SK-N-SH (cell line): ENCODE measurements at regions not wholly inside any gene's neighbourhood (a gene's known extent, or its start where the extent isn't known, plus 50 kb on each side); places are given as distances from the start of the nearest gene placed in this dataset.

Experiments used
- CTCF ChIA-PET: fragments of 300-600, 350-600 bp; formaldehyde crosslinking; extraction: SDS; loops from one replicate; lab custom pipeline; 2021; lab: Yijun Ruan, JAX
- POLR2A ChIA-PET: fragments of 350-600 bp; sonication (Branson Sonifier 250); formaldehyde crosslinking; extraction: SDS; loops from one replicate; lab custom pipeline; 2020; ENCODE audit warnings: antibody characterized with exemption, inconsistent platforms; lab: Yijun Ruan, JAX
- DNase-seq: peaks from one replicate; pipeline ENCODE4 v3.0.0; 2012
- H2AFZ ChIP-seq: fragments of 200-600 bp; sonication (generic); 2 replicates; pipeline ENCODE4 v1.8.1; 2016; ENCODE audit warnings: antibody characterized with exemption, mild to moderate bottlenecking, low read depth
- H3F3A ChIP-seq: fragments of 200-600 bp; sonication (generic); replicated peaks from 2 replicates; pipeline ENCODE3; 2016; ENCODE audit warnings: antibody characterized with exemption, mild to moderate bottlenecking; ENCODE audit not compliant: insufficient read depth
- H3K27ac ChIP-seq, 2 experiments: fragments of 200-500 bp in 1 of 2; fragments of 200-600 bp in 1 of 2; sonication (Bioruptor generic) in 1 of 2; sonication (generic), shearing (Covaris generic) in 1 of 2; 2 replicates each; pipeline versions ENCODE4 v1.5.1 to v1.6.1; 2014 to 2016; ENCODE audit warnings: low read depth in 2 of 2, inconsistent platforms in 1 of 2, low read length in 1 of 2, mild to moderate bottlenecking in 1 of 2, mixed read lengths in 1 of 2
- H3K27me3 ChIP-seq: fragments of 200-600 bp; sonication (generic), shearing (Covaris generic); 2 replicates; pipeline ENCODE4 v1.6.1; 2016; ENCODE audit warnings: mixed run types; ENCODE audit not compliant: insufficient read depth
- H3K36me3 ChIP-seq, 2 experiments: fragments of 200-500 bp in 1 of 2; fragments of 200-600 bp in 1 of 2; sonication (Bioruptor generic) in 1 of 2; sonication (generic) in 1 of 2; replicated peaks in 1 of 2; 2 replicates each; pipeline versions ENCODE3 to v1.5.1; 2014 to 2016; ENCODE audit warnings: low read length in 1 of 2, mild to moderate bottlenecking in 1 of 2; ENCODE audit not compliant: insufficient read depth in 2 of 2, control insufficient read depth in 1 of 2
- H3K4me1 ChIP-seq, 2 experiments: fragments of 200-500 bp in 1 of 2; fragments of 200-600 bp in 1 of 2; sonication (Bioruptor generic) in 1 of 2; sonication (generic), shearing (Covaris generic) in 1 of 2; 2 replicates each; pipeline versions ENCODE4 v1.5.1 to v1.6.1; 2014 to 2016; ENCODE audit warnings: low read depth in 1 of 2, low read length in 1 of 2, mixed run types in 1 of 2; ENCODE audit not compliant: insufficient read depth in 2 of 2, control insufficient read depth in 1 of 2
- H3K4me2 ChIP-seq: fragments of 200-600 bp; sonication (generic), shearing (Covaris generic); 2 replicates; pipeline ENCODE4 v1.6.1; 2017; ENCODE audit warnings: mixed run types
- H3K4me3 ChIP-seq, 2 experiments: fragments of 200-500 bp in 1 of 2; fragments of 200-600 bp in 1 of 2; sonication (Bioruptor generic) in 1 of 2; sonication (generic), shearing (Covaris generic) in 1 of 2; 2 replicates each; pipeline versions ENCODE4 v1.5.1 to v1.8.1; 2014 to 2016; ENCODE audit warnings: low read depth in 2 of 2, inconsistent platforms in 1 of 2, low read length in 1 of 2, mild to moderate bottlenecking in 1 of 2, mixed read lengths in 1 of 2, moderate library complexity in 1 of 2
- H3K79me2 ChIP-seq: fragments of 200-600 bp; sonication (generic); 2 replicates; pipeline ENCODE4 v1.8.1; 2017; ENCODE audit warnings: mild to moderate bottlenecking; ENCODE audit not compliant: insufficient read depth
- H3K9ac ChIP-seq: fragments of 200-600 bp; sonication (generic); 2 replicates; pipeline ENCODE4 v1.6.1; 2017; ENCODE audit warnings: mixed run types
- H3K9me2 ChIP-seq: fragments of 200-600 bp; sonication (generic); 2 replicates; pipeline ENCODE4 v1.6.1; 2017; ENCODE audit warnings: mixed run types
- H3K9me3 ChIP-seq: fragments of 200-600 bp; sonication (generic); 2 replicates; pipeline ENCODE4 v1.6.1; 2017; ENCODE audit warnings: mixed run types, mild to moderate bottlenecking, moderate library complexity
- H4K20me1 ChIP-seq: fragments of 200-600 bp; sonication (generic); 2 replicates; pipeline ENCODE4 v1.6.1; 2017; ENCODE audit warnings: mild to moderate bottlenecking, mixed run types; ENCODE audit not compliant: insufficient read depth
- EZH2phosphoT487 ChIP-seq: fragments of 200-600 bp; sonication (generic); IDR thresholded peaks from 2 replicates; pipeline ENCODE4 v1.6.1; 2017; ENCODE audit warnings: low read depth, mixed run types, mild to moderate bottlenecking, antibody characterized with exemption, moderate library complexity, borderline replicate concordance
- FOXM1 ChIP-seq: IDR thresholded peaks from 2 replicates; pipeline ENCODE4 v1.4.0; 2012; ENCODE audit warnings: low read depth, mild to moderate bottlenecking
- MXI1 ChIP-seq: IDR thresholded peaks from 2 replicates; pipeline ENCODE4 v1.6.1; 2012; ENCODE audit warnings: mild to moderate bottlenecking, low read depth, low read length, improper control_type of control experiment
- NFIC ChIP-seq: IDR thresholded peaks from 2 replicates; pipeline ENCODE4 v1.4.0; 2012; ENCODE audit warnings: borderline replicate concordance
- RCOR1 ChIP-seq: fragments of 150-350 bp; IDR thresholded peaks from 2 replicates; pipeline ENCODE4 v1.6.1; 2017; ENCODE audit warnings: antibody characterized with exemption, low read length
- RXRA ChIP-seq: IDR thresholded peaks from 2 replicates; pipeline ENCODE4 v1.4.0; 2012; ENCODE audit warnings: low read depth, mild to moderate bottlenecking, borderline replicate concordance
- SMC3 ChIP-seq: IDR thresholded peaks from 2 replicates; pipeline ENCODE4 v1.6.1; 2012; ENCODE audit warnings: low read depth, low read length, improper control_type of control experiment
- TAF1 ChIP-seq: IDR thresholded peaks from 2 replicates; pipeline ENCODE4 v1.6.1; 2012; ENCODE audit warnings: low read depth, mild to moderate bottlenecking, low read length, moderate library complexity, borderline replicate concordance
- TF ChIP-seq, protein P1 (sequence below): IDR thresholded peaks from 2 replicates; pipeline ENCODE4 v1.6.1; 2012; ENCODE audit warnings: mild to moderate bottlenecking, low read depth, low read length, moderate library complexity
- TF ChIP-seq, protein P2 (sequence below): IDR thresholded peaks from 2 replicates; pipeline ENCODE4 v1.4.0; 2012; ENCODE audit warnings: low read depth, borderline replicate concordance
- TF ChIP-seq, protein P3 (sequence below): IDR thresholded peaks from 2 replicates; pipeline ENCODE4 v1.4.0; 2012; ENCODE audit warnings: low read depth, borderline replicate concordance
- TF ChIP-seq, protein P4 (sequence below): IDR thresholded peaks from 2 replicates; pipeline ENCODE4; 2012

DNA sequence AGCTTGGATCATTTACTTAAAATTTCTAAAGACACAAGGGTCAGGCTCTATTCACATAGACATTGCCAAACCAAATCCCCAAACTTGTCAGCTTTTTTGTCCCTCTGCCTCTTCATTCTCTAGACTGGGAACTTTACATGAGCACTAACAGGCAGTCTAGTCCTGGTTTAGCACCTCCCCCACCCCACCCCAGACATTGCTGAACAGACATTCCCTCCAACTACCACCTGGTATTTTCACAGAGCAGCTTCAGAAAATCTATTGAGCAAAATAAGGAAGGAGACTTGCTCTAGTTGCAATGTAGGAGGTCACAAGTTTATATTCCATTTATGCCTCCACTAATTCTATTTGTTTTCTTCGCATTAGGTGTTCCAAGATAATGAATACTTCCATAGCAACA, 56.8 kb upstream of the AASS start (continued):
- TF ChIP-seq, protein P1, sequence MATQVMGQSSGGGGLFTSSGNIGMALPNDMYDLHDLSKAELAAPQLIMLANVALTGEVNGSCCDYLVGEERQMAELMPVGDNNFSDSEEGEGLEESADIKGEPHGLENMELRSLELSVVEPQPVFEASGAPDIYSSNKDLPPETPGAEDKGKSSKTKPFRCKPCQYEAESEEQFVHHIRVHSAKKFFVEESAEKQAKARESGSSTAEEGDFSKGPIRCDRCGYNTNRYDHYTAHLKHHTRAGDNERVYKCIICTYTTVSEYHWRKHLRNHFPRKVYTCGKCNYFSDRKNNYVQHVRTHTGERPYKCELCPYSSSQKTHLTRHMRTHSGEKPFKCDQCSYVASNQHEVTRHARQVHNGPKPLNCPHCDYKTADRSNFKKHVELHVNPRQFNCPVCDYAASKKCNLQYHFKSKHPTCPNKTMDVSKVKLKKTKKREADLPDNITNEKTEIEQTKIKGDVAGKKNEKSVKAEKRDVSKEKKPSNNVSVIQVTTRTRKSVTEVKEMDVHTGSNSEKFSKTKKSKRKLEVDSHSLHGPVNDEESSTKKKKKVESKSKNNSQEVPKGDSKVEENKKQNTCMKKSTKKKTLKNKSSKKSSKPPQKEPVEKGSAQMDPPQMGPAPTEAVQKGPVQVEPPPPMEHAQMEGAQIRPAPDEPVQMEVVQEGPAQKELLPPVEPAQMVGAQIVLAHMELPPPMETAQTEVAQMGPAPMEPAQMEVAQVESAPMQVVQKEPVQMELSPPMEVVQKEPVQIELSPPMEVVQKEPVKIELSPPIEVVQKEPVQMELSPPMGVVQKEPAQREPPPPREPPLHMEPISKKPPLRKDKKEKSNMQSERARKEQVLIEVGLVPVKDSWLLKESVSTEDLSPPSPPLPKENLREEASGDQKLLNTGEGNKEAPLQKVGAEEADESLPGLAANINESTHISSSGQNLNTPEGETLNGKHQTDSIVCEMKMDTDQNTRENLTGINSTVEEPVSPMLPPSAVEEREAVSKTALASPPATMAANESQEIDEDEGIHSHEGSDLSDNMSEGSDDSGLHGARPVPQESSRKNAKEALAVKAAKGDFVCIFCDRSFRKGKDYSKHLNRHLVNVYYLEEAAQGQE, result no peak
- TF ChIP-seq, protein P2, sequence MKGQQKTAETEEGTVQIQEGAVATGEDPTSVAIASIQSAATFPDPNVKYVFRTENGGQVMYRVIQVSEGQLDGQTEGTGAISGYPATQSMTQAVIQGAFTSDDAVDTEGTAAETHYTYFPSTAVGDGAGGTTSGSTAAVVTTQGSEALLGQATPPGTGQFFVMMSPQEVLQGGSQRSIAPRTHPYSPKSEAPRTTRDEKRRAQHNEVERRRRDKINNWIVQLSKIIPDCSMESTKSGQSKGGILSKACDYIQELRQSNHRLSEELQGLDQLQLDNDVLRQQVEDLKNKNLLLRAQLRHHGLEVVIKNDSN, result no peak
- no peak for TF ChIP-seq SMC3

DNA sequence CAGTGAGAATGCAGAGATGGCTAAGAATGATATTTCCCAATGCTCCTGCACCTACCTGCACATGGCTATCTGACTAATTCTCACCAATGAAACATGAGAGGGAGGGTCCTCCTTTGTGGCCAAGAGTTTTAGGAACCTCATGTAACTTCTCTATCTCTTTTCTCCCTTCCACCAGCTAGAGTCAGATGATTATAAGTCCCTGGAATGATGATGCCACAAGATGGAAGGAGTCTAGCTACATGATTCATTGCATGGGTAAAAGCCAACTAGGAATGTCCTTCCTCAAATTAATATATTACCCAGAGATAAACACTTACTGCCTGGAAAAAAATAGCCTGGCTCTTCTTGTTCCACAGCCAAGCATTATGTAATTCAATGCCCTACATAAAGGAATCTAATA, 55.1 kb upstream of the AASS start:
- Histone ChIP-seq H3F3A (no peaks in the 10 kb centered on the region), H3K27me3 (no peaks in the 10 kb centered on the region), H3K4me3 (no peak overlapping the region), H3K27ac (no peak overlapping the region), H3K4me1 (no peaks in the 10 kb centered on the region), H3K36me3 (no peaks in the 10 kb centered on the region), H3K79me2 (no peaks in the 10 kb centered on the region), H3K9me2 (no peaks in the 10 kb centered on the region), H3K9ac (no peak overlapping the region), H2AFZ (no peak overlapping the region), H3K4me2 (no peak overlapping the region), H3K9me3 (no peaks in the 10 kb centered on the region), H4K20me1 (no peaks in the 10 kb centered on the region)
- DNase-seq, result no peak
- ChIA-PET CTCF (no interaction called here), POLR2A (no interaction called here)
- TF ChIP-seq NFIC (no peak), FOXM1 (no peak), SMC3 (no peak), RCOR1 (no peak), MXI1 (no peak), EZH2phosphoT487 (no peak), TAF1 (no peak), RXRA (no peak)
- TF ChIP-seq, protein P3, sequence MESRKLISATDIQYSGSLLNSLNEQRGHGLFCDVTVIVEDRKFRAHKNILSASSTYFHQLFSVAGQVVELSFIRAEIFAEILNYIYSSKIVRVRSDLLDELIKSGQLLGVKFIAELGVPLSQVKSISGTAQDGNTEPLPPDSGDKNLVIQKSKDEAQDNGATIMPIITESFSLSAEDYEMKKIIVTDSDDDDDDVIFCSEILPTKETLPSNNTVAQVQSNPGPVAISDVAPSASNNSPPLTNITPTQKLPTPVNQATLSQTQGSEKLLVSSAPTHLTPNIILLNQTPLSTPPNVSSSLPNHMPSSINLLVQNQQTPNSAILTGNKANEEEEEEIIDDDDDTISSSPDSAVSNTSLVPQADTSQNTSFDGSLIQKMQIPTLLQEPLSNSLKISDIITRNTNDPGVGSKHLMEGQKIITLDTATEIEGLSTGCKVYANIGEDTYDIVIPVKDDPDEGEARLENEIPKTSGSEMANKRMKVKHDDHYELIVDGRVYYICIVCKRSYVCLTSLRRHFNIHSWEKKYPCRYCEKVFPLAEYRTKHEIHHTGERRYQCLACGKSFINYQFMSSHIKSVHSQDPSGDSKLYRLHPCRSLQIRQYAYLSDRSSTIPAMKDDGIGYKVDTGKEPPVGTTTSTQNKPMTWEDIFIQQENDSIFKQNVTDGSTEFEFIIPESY, result no peak
- TF ChIP-seq, protein P1, result no peak
- TF ChIP-seq, protein P4, sequence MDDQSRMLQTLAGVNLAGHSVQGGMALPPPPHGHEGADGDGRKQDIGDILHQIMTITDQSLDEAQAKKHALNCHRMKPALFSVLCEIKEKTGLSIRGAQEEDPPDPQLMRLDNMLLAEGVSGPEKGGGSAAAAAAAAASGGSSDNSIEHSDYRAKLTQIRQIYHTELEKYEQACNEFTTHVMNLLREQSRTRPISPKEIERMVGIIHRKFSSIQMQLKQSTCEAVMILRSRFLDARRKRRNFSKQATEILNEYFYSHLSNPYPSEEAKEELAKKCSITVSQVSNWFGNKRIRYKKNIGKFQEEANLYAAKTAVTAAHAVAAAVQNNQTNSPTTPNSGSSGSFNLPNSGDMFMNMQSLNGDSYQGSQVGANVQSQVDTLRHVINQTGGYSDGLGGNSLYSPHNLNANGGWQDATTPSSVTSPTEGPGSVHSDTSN, result no peak
